ENCODE measurements at regions not wholly inside any gene's neighbourhood (a gene's known extent, or its start where the extent isn't known, plus 50 kb on each side); places are given as distances from the start of the nearest gene placed in this dataset.

DNA sequence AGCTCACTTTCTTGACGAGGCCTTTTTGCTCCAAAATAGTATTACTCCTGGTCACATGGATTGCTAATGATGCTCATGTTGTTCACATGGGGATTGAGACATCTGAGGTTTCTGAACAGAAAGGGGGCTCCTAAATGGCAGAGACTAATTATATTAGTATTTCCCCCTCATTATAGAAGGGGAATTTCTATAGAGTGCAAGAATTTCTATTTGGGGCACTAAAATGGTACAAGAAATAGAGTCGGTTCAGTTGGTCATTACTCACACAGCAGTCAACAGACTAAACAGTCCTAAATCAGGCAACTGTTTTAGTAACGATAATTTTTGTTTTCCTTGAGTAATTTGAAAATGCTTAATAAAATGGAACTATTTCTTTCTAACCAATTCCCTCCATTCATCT lies 108.9 kb downstream of the DACT1 start:
- 91% methylated on average over 3 of the region's 3 CpGs; no CpG with 5 or more reads in 1 of the 2 experiments for WGBS, 2 experiments (ENCODE audit: extremely low coverage in 1 of 2, insufficient coverage in 1 of 2, insufficient read length in 1 of 2, insufficient replicate concordance in 2 of 2, low coverage in 1 of 2, low lambda C conversion rate in 2 of 2, missing lambda C conversion rate in 1 of 2)
- no peak overlapping the region for H3K4ac ChIP-seq (replicated peaks; ENCODE audit: insufficient read length, low read depth, low read length)
- H3K79me2 ChIP-seq (ENCODE audit: control insufficient read depth in 1 of 2, insufficient read depth in 2 of 2, low read length in 2 of 2), result no peaks in the 10 kb centered on the region
- no peak overlapping the region for H2BK120ac ChIP-seq (replicated peaks; ENCODE audit: low read depth, low read length)
- H3K4me2 ChIP-seq (ENCODE audit: insufficient read depth in 1 of 2, low read depth in 2 of 2, low read length in 2 of 2), result no peak overlapping the region
- no peak for FAIRE-seq
- H3K23ac ChIP-seq (ENCODE audit: insufficient read length), result no peak overlapping the region
- no peak for TF ChIP-seq JUND (IDR thresholded peaks at IDR 0.05; ENCODE audit: low read length)
- no peak for TF ChIP-seq BCL11A (IDR thresholded peaks at IDR 0.05; ENCODE audit: low read depth in 2 of 2, low read length in 2 of 2)
- no peak for TF ChIP-seq TBP (IDR thresholded peaks at IDR 0.05; ENCODE audit: low read depth, low read length)
- TF ChIP-seq CREB1 (IDR thresholded peaks at IDR 0.05), result no peak
- TF ChIP-seq SP1 (IDR thresholded peaks at IDR 0.05; ENCODE audit: low read depth, low read length), result no peak
- TF ChIP-seq, protein P1, sequence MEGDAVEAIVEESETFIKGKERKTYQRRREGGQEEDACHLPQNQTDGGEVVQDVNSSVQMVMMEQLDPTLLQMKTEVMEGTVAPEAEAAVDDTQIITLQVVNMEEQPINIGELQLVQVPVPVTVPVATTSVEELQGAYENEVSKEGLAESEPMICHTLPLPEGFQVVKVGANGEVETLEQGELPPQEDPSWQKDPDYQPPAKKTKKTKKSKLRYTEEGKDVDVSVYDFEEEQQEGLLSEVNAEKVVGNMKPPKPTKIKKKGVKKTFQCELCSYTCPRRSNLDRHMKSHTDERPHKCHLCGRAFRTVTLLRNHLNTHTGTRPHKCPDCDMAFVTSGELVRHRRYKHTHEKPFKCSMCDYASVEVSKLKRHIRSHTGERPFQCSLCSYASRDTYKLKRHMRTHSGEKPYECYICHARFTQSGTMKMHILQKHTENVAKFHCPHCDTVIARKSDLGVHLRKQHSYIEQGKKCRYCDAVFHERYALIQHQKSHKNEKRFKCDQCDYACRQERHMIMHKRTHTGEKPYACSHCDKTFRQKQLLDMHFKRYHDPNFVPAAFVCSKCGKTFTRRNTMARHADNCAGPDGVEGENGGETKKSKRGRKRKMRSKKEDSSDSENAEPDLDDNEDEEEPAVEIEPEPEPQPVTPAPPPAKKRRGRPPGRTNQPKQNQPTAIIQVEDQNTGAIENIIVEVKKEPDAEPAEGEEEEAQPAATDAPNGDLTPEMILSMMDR (IDR thresholded peaks at IDR 0.05; ENCODE audit: control extremely low read depth in 1 of 3, insufficient read depth in 1 of 3, low read depth in 1 of 3, low read length in 3 of 3), result no peak
- no peak for TF ChIP-seq SIN3A (conservative IDR thresholded peaks at IDR 0.05 in 1 of 2, IDR thresholded peaks at IDR 0.05 in 1 of 2; ENCODE audit: low read depth in 1 of 2, low read length in 2 of 2)
- no peak for TF ChIP-seq PHF8 (conservative IDR thresholded peaks at IDR 0.05; ENCODE audit: low read depth, low read length)
- no peak overlapping the region for H2BK20ac ChIP-seq (ENCODE audit: low read length)
- no peaks in the 10 kb centered on the region for H3K79me1 ChIP-seq (ENCODE audit: low read depth, low read length)
- no peak overlapping the region for H3K4me3 ChIP-seq (ENCODE audit: extremely low read depth in 1 of 4, insufficient read depth in 2 of 4, low read depth in 3 of 4, low read length in 4 of 4)
- H3K27me3 ChIP-seq (replicated peaks in 1 of 4; ENCODE audit: control insufficient read depth in 3 of 4, extremely low read depth in 1 of 4, insufficient read depth in 3 of 4, low read length in 3 of 4), result no peaks in the 10 kb centered on the region
- CTCF ChIA-PET (ENCODE audit: partially characterized antibody), result no interaction called here
- no peak overlapping the region for H3K14ac ChIP-seq (ENCODE audit: insufficient read length)
- H3K9ac ChIP-seq (replicated peaks in 1 of 4; ENCODE audit: extremely low read depth in 1 of 4, low read depth in 3 of 4, low read length in 3 of 4), result no peak overlapping the region
- no peak overlapping the region for H2BK5ac ChIP-seq (ENCODE audit: low read depth, low read length)
- DNase-seq (ENCODE audit: low read depth in 1 of 2, low spot score in 2 of 2), result no peak
- no peak overlapping the region for H3K27ac ChIP-seq (ENCODE audit: low read depth, low read length)
- no peaks in the 10 kb centered on the region for H3K4me1 ChIP-seq (replicated peaks in 1 of 4; ENCODE audit: control insufficient read depth in 3 of 4, insufficient read depth in 4 of 4, low read length in 3 of 4)
- no peak overlapping the region for H4K5ac ChIP-seq (ENCODE audit: insufficient read length, low read depth, low read length)
- POLR2A ChIA-PET (ENCODE audit: partially characterized antibody), result no interaction called here
- H2BK12ac ChIP-seq (ENCODE audit: low read depth, low read length), result no peak overlapping the region
- no peak overlapping the region for H3K18ac ChIP-seq (ENCODE audit: extremely low read depth, low read length)
- no peaks in the 10 kb centered on the region for H3K23me2 ChIP-seq (ENCODE audit: low read depth, low read length)
- no peaks in the 10 kb centered on the region for H4K20me1 ChIP-seq (replicated peaks in 1 of 2; ENCODE audit: control insufficient read depth in 1 of 2, insufficient read depth in 2 of 2, low read length in 2 of 2)
- H2BK15ac ChIP-seq (ENCODE audit: low read length), result no peak overlapping the region
- no peaks in the 10 kb centered on the region for H3K36me3 ChIP-seq (ENCODE audit: control insufficient read depth in 2 of 4, insufficient read depth in 4 of 4, low read length in 3 of 4)
- H3K9me3 ChIP-seq (ENCODE audit: insufficient read depth in 2 of 2, low read depth in 1 of 2, low read length in 1 of 2), result no peaks in the 10 kb centered on the region
- no peak overlapping the region for H4K8ac ChIP-seq (ENCODE audit: extremely low read depth, insufficient read depth, low read length)
- H4K91ac ChIP-seq (replicated peaks; ENCODE audit: insufficient read length, low read length), result no peak overlapping the region
- no peak overlapping the region for H3K56ac ChIP-seq (replicated peaks; ENCODE audit: insufficient read length, low read depth, low read length)
- no peak overlapping the region for H2AFZ ChIP-seq (ENCODE audit: low read length)
- H2AK5ac ChIP-seq (ENCODE audit: low read depth, low read length), result no peak overlapping the region
